ENCODE measurements at regions not wholly inside any gene's neighbourhood (a gene's known extent, or its start where the extent isn't known, plus 50 kb on each side); places are given as distances from the start of the nearest gene placed in this dataset.

DNA sequence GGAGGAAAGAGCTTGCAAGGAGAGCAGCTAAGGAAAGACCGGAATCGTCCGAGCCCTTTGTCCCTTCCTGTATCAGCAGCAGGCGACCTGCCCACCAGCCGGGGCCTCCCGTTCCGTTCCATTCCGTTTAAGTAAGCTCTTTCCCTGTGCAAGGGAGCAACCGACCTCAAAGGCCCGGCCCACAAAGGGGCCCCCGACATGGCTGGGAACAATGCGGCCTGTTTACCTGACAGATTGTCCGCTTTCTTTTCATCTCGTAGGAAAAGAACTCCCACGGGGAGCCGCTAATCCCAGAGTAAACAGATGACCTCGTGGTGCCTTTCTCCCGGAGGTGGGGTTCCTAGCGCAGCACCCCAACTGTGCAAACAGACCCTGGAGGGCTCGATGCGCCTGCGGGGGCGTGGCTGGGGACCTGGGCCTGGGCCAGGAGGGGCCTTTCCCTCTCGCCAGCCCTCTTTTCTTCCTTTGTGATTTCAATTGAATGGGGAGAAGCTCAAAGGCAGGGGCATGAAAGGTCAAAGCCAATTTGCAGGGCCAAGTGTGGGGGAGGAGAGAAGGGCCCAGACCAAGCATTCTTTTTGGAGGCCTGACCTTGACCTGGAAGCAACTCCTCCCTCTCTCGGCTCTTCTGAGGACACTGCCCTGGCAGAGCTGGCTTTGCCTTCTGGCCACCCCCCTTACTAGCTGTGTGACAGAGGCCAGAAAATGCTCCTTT, 120.2 kb downstream of the INHBB start (continued):
- TF ChIP-seq, protein P1, sequence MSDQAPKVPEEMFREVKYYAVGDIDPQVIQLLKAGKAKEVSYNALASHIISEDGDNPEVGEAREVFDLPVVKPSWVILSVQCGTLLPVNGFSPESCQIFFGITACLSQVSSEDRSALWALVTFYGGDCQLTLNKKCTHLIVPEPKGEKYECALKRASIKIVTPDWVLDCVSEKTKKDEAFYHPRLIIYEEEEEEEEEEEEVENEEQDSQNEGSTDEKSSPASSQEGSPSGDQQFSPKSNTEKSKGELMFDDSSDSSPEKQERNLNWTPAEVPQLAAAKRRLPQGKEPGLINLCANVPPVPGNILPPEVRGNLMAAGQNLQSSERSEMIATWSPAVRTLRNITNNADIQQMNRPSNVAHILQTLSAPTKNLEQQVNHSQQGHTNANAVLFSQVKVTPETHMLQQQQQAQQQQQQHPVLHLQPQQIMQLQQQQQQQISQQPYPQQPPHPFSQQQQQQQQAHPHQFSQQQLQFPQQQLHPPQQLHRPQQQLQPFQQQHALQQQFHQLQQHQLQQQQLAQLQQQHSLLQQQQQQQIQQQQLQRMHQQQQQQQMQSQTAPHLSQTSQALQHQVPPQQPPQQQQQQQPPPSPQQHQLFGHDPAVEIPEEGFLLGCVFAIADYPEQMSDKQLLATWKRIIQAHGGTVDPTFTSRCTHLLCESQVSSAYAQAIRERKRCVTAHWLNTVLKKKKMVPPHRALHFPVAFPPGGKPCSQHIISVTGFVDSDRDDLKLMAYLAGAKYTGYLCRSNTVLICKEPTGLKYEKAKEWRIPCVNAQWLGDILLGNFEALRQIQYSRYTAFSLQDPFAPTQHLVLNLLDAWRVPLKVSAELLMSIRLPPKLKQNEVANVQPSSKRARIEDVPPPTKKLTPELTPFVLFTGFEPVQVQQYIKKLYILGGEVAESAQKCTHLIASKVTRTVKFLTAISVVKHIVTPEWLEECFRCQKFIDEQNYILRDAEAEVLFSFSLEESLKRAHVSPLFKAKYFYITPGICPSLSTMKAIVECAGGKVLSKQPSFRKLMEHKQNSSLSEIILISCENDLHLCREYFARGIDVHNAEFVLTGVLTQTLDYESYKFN (CRISPR knock-in tag; conservative IDR thresholded peaks at IDR 0.05) = peak; percentile 100
- TF ChIP-seq SRY (CRISPR knock-in tag; IDR thresholded peaks at IDR 0.05) = peak; percentile 63; the same call in 1 of the 2 replicates
- peak; percentile 37 for TF ChIP-seq STAG1 (CRISPR knock-in tag; IDR thresholded peaks at IDR 0.05)
- TF ChIP-seq KLF12 (CRISPR knock-in tag; IDR thresholded peaks at IDR 0.05; ENCODE audit: borderline replicate concordance) = peak; percentile 97
- peak; percentile 91 for TF ChIP-seq ETV6 (CRISPR knock-in tag; conservative IDR thresholded peaks at IDR 0.05)
- TF ChIP-seq ZNF501 (CRISPR knock-in tag; IDR thresholded peaks at IDR 0.05) = peak; percentile 99
- TF ChIP-seq SRF (IDR thresholded peaks at IDR 0.05; ENCODE audit: low read depth, low read length) = peak; percentile 45; the same call in 1 of the 2 replicates
- no peak for TF ChIP-seq SIN3B (IDR thresholded peaks at IDR 0.05; ENCODE audit: low read length)
- TF ChIP-seq ARNT (IDR thresholded peaks at IDR 0.05) = no peak
- TF ChIP-seq FOXJ3 (CRISPR knock-in tag; IDR thresholded peaks at IDR 0.05; ENCODE audit: borderline replicate concordance) = peak; percentile 100
- TF ChIP-seq ZNF781 (CRISPR knock-in tag; IDR thresholded peaks at IDR 0.05; ENCODE audit: borderline replicate concordance, not compliant biosample characterization) = peak; percentile 98
- TF ChIP-seq PCBP2 (optimal IDR thresholded peaks at IDR 0.05; ENCODE audit: low read depth, low read length, poor library complexity, severe bottlenecking) = no peak
- TF ChIP-seq, protein P2, sequence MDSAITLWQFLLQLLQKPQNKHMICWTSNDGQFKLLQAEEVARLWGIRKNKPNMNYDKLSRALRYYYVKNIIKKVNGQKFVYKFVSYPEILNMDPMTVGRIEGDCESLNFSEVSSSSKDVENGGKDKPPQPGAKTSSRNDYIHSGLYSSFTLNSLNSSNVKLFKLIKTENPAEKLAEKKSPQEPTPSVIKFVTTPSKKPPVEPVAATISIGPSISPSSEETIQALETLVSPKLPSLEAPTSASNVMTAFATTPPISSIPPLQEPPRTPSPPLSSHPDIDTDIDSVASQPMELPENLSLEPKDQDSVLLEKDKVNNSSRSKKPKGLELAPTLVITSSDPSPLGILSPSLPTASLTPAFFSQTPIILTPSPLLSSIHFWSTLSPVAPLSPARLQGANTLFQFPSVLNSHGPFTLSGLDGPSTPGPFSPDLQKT (CRISPR knock-in tag; IDR thresholded peaks at IDR 0.05; ENCODE audit: borderline replicate concordance) = no peak; the same call in 1 of the 2 replicates
- TF ChIP-seq, protein P3, sequence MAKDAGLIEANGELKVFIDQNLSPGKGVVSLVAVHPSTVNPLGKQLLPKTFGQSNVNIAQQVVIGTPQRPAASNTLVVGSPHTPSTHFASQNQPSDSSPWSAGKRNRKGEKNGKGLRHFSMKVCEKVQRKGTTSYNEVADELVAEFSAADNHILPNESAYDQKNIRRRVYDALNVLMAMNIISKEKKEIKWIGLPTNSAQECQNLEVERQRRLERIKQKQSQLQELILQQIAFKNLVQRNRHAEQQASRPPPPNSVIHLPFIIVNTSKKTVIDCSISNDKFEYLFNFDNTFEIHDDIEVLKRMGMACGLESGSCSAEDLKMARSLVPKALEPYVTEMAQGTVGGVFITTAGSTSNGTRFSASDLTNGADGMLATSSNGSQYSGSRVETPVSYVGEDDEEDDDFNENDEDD (CRISPR knock-in tag; IDR thresholded peaks at IDR 0.05; ENCODE audit: borderline replicate concordance) = peak; percentile 67; the same call in 1 of the 2 replicates
- peak; percentile 72; the same call in 1 of the 2 replicates for TF ChIP-seq NPAS2 (CRISPR knock-in tag; IDR thresholded peaks at IDR 0.05; ENCODE audit: borderline replicate concordance)
- TF ChIP-seq, protein P4, sequence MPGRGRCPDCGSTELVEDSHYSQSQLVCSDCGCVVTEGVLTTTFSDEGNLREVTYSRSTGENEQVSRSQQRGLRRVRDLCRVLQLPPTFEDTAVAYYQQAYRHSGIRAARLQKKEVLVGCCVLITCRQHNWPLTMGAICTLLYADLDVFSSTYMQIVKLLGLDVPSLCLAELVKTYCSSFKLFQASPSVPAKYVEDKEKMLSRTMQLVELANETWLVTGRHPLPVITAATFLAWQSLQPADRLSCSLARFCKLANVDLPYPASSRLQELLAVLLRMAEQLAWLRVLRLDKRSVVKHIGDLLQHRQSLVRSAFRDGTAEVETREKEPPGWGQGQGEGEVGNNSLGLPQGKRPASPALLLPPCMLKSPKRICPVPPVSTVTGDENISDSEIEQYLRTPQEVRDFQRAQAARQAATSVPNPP (CRISPR knock-in tag; IDR thresholded peaks at IDR 0.05) = peak; percentile 99
- TF ChIP-seq NAIF1 (CRISPR knock-in tag; IDR thresholded peaks at IDR 0.05; ENCODE audit: borderline replicate concordance) = peak; percentile 92
- TF ChIP-seq, protein P5, sequence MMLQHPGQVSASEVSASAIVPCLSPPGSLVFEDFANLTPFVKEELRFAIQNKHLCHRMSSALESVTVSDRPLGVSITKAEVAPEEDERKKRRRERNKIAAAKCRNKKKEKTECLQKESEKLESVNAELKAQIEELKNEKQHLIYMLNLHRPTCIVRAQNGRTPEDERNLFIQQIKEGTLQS (CRISPR knock-in tag; IDR thresholded peaks at IDR 0.05) = peak; percentile 87
- peak; percentile 77; the same call in 1 of the 2 replicates for TF ChIP-seq ZNF546 (CRISPR knock-in tag; conservative IDR thresholded peaks at IDR 0.05)
- peak; percentile 93 for TF ChIP-seq ZNF615 (CRISPR knock-in tag; IDR thresholded peaks at IDR 0.05; ENCODE audit: borderline replicate concordance)
- TF ChIP-seq KDM5B (CRISPR knock-in tag; IDR thresholded peaks at IDR 0.05; ENCODE audit: borderline replicate concordance) = peak; percentile 90
